Retina (tissue), 1 donor: ENCODE measurements at regions not wholly inside any gene's neighbourhood (a gene's known extent, or its start where the extent isn't known, plus 50 kb on each side); places are given as distances from the start of the nearest gene placed in this dataset.

Source experiments
- DNase-seq: peaks from one replicate; pipeline ENCODE4 v3.0.0-alpha.2; 2016

- DNase-seq, result no peak
Observed at GRCh38 chr7:91323626-91324158, 59.5 kb downstream of the FZD1 start.

- DNase-seq, result no peak
Observed at GRCh38 chr7:91324663-91325062, 60.4 kb downstream of the FZD1 start.

GRCh38 chr7:91325726-91326125 lies 61.5 kb downstream of the FZD1 start:
- DNase-seq, result no peak

- DNase-seq, result no peak
Observed at GRCh38 chr7:91326516-91327199, 62.4 kb downstream of the FZD1 start.

GRCh38 chr7:91327346-91327745 lies 63.1 kb downstream of the FZD1 start:
- DNase-seq, result no peak

- DNase-seq, result no peak
Observed at GRCh38 chr7:91329571-91329970, 65.3 kb downstream of the FZD1 start.

GRCh38 chr7:91330191-91330808 lies 66.1 kb downstream of the FZD1 start:
- DNase-seq, result no peak

- no peak for DNase-seq
Observed at GRCh38 chr7:91330866-91331265, 66.6 kb downstream of the FZD1 start.

- DNase-seq, result no peak
Observed at GRCh38 chr7:91336106-91336505, 71.9 kb downstream of the FZD1 start.

- no peak for DNase-seq
Observed at GRCh38 chr7:91338226-91339020, 74.2 kb downstream of the FZD1 start.

GRCh38 chr7:91342346-91342745 lies 78.1 kb downstream of the FZD1 start:
- peak; percentile 60 for DNase-seq

GRCh38 chr7:91343420-91343960 lies 79.3 kb downstream of the FZD1 start:
- DNase-seq, result no peak

- DNase-seq, result no peak
Observed at GRCh38 chr7:91343996-91344629, 79.9 kb downstream of the FZD1 start.

GRCh38 chr7:91344911-91345310 lies 80.7 kb downstream of the FZD1 start:
- no peak for DNase-seq

GRCh38 chr7:91345449-91345848 lies 81.2 kb downstream of the FZD1 start:
- no peak for DNase-seq

GRCh38 chr7:91346426-91346825 lies 82.2 kb downstream of the FZD1 start:
- no peak for DNase-seq

- no peak for DNase-seq
Observed at GRCh38 chr7:91347290-91347689, 83.1 kb downstream of the FZD1 start.

- DNase-seq, result no peak
Observed at GRCh38 chr7:91348711-91349110, 84.5 kb downstream of the FZD1 start.

GRCh38 chr7:91351374-91351773 lies 87.1 kb downstream of the FZD1 start:
- DNase-seq, result no peak

- DNase-seq, result no peak
Observed at GRCh38 chr7:91352091-91352490, 87.9 kb downstream of the FZD1 start.

- DNase-seq, result no peak
Observed at GRCh38 chr7:91353848-91354247, 89.6 kb downstream of the FZD1 start.

- no peak for DNase-seq
Observed at GRCh38 chr7:91355695-91356435, 91.6 kb downstream of the FZD1 start.
